NOMO-1 treated with DMSO at 0.1 percent for 48 hours (cell line): ENCODE measurements at regions not wholly inside any gene's neighbourhood (a gene's known extent, or its start where the extent isn't known, plus 50 kb on each side); places are given as distances from the start of the nearest gene placed in this dataset.

Experiments used
- DNase-seq: peaks from one replicate; lab custom pipeline; 2025; ENCODE audit not compliant: unreplicated experiment; lab: John Stamatoyannopoulos, UW

DNA sequence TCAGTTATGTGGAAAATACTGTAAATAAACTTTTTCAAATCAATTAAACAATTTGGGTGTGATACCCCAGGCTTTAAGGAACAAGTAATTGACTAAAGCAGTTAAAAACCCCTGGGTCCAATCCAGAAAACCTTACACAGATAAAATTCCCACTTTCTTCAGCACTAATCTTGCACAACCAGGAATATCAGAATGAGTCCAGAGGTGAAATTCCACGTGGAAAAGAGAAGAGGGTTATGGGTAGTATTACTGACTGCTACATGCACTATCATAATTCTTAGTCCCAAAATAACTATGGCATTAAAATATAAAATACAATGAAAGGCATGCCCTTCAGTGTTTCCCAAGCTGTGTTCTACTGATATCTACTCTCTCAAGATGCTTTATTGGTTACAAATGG lies 135.7 kb upstream of the STEAP4 start:
- no peak for DNase-seq

- DNase-seq = no peak
These were observed 130.4 kb upstream of the STEAP4 start for GRCh38 chr7:88437132-88437531.

- DNase-seq = no peak
These were observed 125.6 kb upstream of the STEAP4 start for GRCh38 chr7:88432301-88432700.

DNA sequence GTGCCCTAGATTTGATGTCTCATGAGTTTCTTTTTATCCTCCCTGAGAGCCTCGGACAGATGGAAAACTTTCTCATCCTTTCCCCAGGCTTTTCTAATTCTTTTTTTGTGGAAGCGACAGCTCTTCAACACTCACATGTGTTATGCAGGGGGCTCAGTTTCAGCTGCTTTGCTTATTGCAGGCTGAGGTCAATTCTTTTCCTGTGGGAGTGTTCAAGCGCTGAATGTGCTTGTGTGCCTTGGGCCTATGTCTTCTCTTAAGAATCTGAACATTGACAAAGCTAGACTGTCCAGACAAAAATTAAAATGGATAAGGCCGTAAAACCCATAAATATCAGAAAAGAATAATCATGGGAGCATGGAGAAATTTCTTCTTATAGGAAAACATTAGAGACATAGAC lies 125.2 kb upstream of the STEAP4 start:
- no peak for DNase-seq

DNA sequence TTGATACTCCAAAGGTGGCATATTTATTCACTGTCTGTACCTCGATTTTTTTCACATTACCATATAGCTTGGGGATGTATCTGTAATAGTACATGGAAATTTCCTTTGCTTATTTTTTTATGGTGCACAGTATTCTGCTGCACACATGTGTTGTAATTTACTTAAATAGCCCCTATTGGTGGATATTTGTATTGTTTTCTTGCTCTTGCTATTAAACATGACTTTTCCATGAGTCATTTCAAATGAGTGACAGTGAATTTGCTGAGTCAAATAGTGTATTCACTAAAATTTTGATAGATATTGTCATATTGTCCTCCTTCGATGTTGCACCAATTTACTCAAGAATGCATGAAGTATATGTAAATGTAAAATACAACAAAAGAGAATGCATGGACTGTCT lies 122.7 kb upstream of the STEAP4 start:
- DNase-seq = no peak

DNA sequence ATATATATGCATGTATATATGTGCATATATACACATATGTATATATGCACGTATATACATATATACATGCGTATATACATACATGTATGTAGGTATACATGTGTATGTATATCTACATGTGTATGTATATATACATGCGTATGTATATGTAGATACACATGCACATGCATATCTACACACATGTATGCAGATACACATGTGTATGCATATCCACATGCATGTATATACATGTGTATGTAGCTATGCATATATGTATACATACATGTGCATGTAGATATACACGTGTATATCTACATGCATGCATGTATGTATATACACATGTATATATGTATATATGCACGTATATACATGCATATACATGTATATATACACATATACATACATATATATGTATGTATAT lies 95.8 kb upstream of the STEAP4 start:
- DNase-seq = no peak

- peak; percentile 54 for DNase-seq
These were observed 94.4 kb upstream of the STEAP4 start for GRCh38 chr7:88401009-88401623.

DNA sequence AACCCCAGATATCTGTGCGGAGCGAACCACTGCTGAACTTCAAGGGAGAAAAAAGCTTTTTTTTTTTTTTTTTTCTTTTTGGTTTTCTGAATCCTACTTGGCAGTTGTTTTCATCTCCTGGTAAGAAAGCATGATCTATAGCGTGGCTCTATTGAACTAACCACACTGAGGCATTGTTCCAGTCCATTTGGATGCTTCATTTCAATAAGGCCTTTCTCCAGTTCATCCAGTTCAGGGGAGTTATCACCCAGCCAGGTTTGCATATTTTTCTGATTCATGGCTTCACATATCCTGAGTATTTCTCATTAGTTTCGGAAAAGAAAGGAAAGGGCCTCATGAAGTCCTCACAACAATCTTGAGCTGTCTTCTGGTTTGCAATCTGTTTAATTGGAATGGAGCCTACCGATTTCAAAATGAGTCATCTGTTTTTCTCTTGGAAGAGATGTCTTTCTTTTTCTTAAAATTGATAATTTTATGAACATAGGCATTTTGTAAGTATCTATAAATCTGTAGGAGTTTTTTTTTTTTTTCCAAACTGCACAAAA lies 93.1 kb upstream of the STEAP4 start:
- no peak for DNase-seq

DNA sequence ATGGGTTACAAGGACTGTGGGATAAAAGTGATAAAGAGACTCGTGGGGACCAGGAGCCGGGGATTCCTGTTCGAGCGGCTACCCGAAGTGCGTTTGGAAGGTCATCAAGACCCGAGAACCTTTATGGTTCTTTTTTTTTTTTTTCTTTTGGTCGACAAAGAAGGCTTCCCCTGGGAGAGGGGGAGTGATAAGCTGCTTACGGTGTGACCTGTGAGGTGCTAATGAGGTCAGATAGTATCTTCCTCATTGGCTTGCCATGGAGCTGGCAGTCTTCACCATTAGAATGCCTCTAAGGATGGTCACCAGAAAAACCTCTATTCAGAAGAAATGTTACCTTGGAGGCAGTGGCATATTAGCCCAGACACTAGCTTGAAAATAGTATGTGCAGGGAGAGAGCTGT lies 92.3 kb upstream of the STEAP4 start:
- DNase-seq = no peak

DNA sequence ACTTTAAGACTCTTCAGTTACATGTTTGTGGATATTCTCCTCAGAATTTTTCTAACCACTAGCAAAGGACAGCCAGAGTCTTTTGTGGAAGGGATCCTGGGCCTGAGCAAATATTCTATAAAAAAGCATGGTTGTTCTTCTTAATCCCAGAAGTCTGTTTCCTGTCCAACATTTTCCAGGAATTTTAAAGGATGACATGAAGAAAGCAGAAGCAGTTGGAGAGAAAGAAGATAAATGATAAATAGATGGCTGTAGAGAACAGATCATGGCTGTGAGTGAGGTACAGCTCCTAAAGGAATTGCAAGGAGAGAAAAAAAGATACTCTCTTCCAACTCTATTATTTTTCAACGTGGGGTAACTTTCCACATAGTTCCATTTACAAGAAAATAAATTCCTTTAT lies 91.8 kb upstream of the STEAP4 start:
- DNase-seq = no peak

DNA sequence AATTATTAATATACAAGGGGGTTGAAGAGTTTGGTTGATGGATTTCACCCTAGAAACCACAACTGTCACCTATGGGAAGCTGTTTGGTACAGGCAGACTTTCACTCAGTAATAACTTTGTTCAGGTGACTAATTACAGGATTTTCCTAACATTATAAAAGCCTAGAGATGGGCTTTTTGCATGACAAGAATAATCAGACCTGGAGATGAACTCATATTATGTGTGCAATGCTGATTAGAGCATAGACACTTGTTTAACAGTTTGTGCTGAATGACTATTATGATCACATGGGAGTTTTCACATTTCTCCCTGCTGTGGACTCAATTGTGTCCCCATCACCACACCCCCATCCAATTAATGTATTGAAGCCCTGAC lies 90.2 kb upstream of the STEAP4 start:
- DNase-seq = no peak

- DNase-seq = peak; percentile 43
These were observed 89.7 kb upstream of the STEAP4 start for GRCh38 chr7:88396295-88396947.

GRCh38 chr7:88395715-88396114 lies 89.0 kb upstream of the STEAP4 start:
- DNase-seq = peak; percentile 94

GRCh38 chr7:88391247-88391646 lies 84.6 kb upstream of the STEAP4 start:
- DNase-seq = no peak

- DNase-seq = no peak
These were observed 80.7 kb upstream of the STEAP4 start for GRCh38 chr7:88387368-88387767.

DNA sequence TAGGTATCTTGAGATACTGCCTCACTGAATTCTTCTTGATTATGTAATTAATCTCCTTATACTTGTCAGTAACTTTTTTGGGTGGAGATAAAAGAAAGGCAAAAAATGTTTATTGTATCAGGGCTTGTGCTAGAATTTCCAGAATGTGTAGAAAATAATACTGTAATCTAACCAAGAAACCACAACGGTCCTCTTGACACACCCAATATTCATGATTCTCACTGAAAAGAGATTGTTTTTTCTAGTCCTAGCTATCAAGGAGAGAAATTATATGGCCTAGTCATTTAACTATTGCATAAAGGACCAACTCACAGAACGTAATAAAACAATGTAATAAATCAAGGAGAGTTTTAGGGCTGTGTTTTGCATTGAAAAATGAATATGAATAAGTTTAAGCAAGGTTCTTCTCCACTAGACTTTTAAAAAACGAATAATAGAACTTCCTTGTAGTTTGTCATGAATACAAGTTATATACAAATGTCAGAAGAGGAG lies 80.0 kb upstream of the STEAP4 start:
- DNase-seq = no peak

DNA sequence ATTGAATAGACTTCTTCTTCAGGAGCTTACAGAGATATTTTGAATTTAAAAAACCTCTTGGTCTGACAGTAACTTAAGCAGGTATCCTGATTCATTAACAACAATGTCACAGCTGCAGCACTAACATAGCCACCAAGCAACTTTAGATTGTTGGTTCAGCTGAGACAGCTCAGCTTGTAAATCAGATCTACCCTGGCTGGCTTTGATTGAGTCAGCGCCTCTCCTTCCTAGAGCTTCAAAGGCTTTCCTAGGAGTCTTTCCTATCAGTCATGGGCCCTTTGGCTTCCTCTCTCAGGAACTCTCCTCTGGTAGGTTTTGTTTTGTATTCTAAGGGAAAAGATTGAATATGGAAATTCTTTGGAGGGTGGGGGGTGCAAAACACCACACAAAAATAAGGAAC lies 70.7 kb upstream of the STEAP4 start:
- no peak for DNase-seq

- DNase-seq = no peak
These were observed 62.0 kb upstream of the STEAP4 start for GRCh38 chr7:88368686-88369085.

DNA sequence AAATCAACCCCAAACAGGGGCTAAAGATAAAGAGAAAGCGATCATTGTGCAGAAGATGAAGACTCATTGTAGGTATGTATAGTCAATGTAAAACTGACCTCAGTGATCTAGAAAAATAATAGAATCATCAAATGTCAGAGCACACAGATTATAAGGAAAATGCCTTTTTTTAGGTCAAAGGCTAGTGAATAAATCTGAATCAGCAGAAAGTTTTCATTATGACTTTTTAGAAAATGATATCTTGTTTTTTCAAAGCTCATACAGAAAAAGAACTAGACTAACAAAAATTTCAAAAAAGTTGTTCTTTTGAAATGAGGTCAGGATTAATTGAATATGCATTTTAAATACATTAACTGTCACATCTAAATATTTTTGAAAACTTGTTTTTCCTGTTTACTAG lies 60.2 kb upstream of the STEAP4 start:
- DNase-seq = no peak

- no peak for DNase-seq
These were observed 57.2 kb upstream of the STEAP4 start for GRCh38 chr7:88363869-88364268.

DNA sequence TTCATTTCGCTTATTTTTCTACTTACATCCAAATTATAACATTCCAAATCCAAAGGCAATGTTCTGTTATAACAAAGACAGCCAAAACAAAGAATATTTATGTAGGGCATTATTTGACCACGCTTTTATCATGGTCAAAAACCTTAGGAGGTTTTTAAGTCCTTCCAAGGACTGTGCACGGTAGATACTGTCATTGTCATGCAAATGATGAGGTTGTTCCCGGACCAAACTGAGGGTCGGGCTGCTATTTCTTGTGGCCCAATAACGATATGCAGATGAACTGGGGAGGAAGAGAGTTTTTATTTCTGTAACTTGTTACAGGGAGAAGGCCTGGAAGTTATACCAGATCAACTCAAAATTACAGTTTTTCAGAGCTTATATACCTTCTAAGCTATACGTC lies 56.6 kb upstream of the STEAP4 start:
- no peak for DNase-seq

- DNase-seq = no peak
These were observed 54.7 kb upstream of the STEAP4 start for GRCh38 chr7:88361357-88361756.

DNA sequence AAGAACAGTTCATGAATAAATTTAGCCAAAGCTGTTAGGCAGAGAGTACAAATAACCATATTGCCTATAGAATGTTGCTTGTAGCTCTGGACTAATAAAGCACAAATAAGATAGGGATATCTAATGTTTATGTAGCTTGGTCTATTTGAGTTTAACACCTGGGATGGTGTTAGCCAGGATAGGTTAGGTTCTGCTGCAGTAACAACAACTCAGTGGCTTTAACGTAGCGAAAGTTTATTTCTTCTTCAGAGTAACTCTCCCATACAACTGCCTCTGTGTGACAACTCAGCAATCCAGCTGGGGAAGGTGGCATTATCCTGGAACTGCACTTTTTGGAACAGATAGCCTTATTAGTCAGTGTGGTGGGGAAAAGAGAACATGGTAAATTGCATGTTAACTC lies 52.2 kb upstream of the STEAP4 start:
- no peak for DNase-seq
